ENCODE measurements at regions not wholly inside any gene's neighbourhood (a gene's known extent, or its start where the extent isn't known, plus 50 kb on each side); places are given as distances from the start of the nearest gene placed in this dataset.
"Not testable (repeated sequence)": the region's sequence is repeated elsewhere in the genome, so short reads cannot be mapped to it uniquely, and the experiment has no call there.

GRCh38 chr14:29403091-29403490, 524.6 kb downstream of the PRKD1 start:
- Histone ChIP-seq H3K27me3 (ENCODE audit: insufficient read depth, low read depth) (no peaks in the 10 kb centered on the region), H3K36me3 (ENCODE audit: insufficient read depth) (no peaks in the 10 kb centered on the region), H3K4me3 (IDR thresholded peaks at IDR 0.05; ENCODE audit: insufficient read depth, low read depth, low read length) (no peak overlapping the region), H3K9ac (no peak overlapping the region), H3K4me2 (no peak overlapping the region), H4K20me1 (ENCODE audit: insufficient read depth) (no peaks in the 10 kb centered on the region), H3K79me2 (ENCODE audit: insufficient read depth, low read depth) (no peaks in the 10 kb centered on the region), H2AFZ (ENCODE audit: low read depth) (no peak overlapping the region), H3K4me1 (ENCODE audit: low read depth, poor library complexity, severe bottlenecking) (no peaks in the 10 kb centered on the region), H3K27ac (no peak overlapping the region)
- no peak for TF ChIP-seq CTCF (conservative IDR thresholded peaks at IDR 0.05; ENCODE audit: low read depth, low read length)

DNA sequence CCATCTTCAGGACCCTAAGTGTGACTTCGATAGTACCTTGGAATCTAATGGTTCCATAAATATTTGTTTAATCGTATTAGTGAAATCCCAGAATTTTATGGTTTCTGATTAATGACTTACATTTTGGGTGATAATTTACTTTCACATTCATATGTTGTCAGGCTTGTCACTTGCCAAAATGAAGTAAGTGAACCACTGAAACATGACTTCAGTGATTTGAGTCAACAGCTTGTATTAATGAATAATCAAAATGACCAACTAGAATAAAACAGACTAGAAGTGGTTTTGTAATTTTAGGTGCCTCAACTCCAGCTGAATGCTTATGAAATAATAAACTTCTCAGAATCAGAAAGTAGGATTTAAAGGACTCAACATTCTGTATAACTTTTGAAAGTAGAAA, 517.1 kb downstream of the PRKD1 start:
- Histone ChIP-seq H3K27me3 (ENCODE audit: insufficient read depth, low read depth) (no peaks in the 10 kb centered on the region), H3K4me3 (IDR thresholded peaks at IDR 0.05; ENCODE audit: insufficient read depth, low read depth, low read length) (no peak overlapping the region), H3K27ac (no peak overlapping the region), H2AFZ (ENCODE audit: low read depth) (no peak overlapping the region), H3K79me2 (ENCODE audit: insufficient read depth, low read depth) (no peaks in the 10 kb centered on the region), H4K20me1 (ENCODE audit: insufficient read depth) (no peaks in the 10 kb centered on the region), H3K9ac (no peak overlapping the region), H3K4me1 (ENCODE audit: low read depth, poor library complexity, severe bottlenecking) (no peaks in the 10 kb centered on the region), H3K4me2 (no peak overlapping the region), H3K36me3 (ENCODE audit: insufficient read depth) (no peaks in the 10 kb centered on the region)
- TF ChIP-seq CTCF (conservative IDR thresholded peaks at IDR 0.05; ENCODE audit: low read depth, low read length), result no peak

DNA sequence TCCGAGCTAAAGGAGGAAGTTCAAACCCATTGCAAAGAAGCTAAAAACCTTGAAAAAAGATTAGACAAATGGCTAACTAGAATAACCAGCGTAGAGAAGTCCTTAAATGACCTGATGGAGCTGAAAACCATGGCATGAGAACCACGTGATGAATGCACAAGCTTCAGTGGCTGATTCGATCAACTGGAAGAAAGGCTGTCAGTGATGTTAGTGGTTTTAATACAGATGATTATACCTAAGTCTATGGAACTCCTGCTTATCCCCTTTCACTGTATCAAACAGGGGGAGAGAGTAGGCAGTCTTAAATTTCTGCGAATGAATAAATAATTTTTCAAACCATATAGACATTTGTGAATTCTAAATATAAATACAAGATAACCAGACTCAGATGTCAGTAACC, 512.7 kb downstream of the PRKD1 start:
- not testable (repeated sequence) for H4K20me1 ChIP-seq (ENCODE audit: insufficient read depth); H3K9ac ChIP-seq; H3K36me3 ChIP-seq (ENCODE audit: insufficient read depth); H3K27ac ChIP-seq; H3K4me3 ChIP-seq (IDR thresholded peaks at IDR 0.05; ENCODE audit: insufficient read depth, low read depth, low read length); H3K79me2 ChIP-seq (ENCODE audit: insufficient read depth, low read depth); H3K27me3 ChIP-seq (ENCODE audit: insufficient read depth, low read depth); H3K4me2 ChIP-seq; H2AFZ ChIP-seq (ENCODE audit: low read depth); H3K4me1 ChIP-seq (ENCODE audit: low read depth, poor library complexity, severe bottlenecking)

GRCh38 chr14:29419736-29420135, 507.9 kb downstream of the PRKD1 start:
- H3K36me3 ChIP-seq (ENCODE audit: insufficient read depth), result no peaks in the 10 kb centered on the region
- no peak overlapping the region for H2AFZ ChIP-seq (ENCODE audit: low read depth)
- no peaks in the 10 kb centered on the region for H3K79me2 ChIP-seq (ENCODE audit: insufficient read depth, low read depth)

More at GRCh38 chr14:29419736-29420135, 507.9 kb downstream of the PRKD1 start:
- Histone ChIP-seq H3K9ac (no peak overlapping the region), H3K27ac (no peak overlapping the region), H4K20me1 (ENCODE audit: insufficient read depth) (no peaks in the 10 kb centered on the region), H3K4me3 (IDR thresholded peaks at IDR 0.05; ENCODE audit: insufficient read depth, low read depth, low read length) (no peak overlapping the region), H3K27me3 (ENCODE audit: insufficient read depth, low read depth) (no peaks in the 10 kb centered on the region), H3K4me2 (no peak overlapping the region), H3K4me1 (ENCODE audit: low read depth, poor library complexity, severe bottlenecking) (no peaks in the 10 kb centered on the region)
- TF ChIP-seq CTCF (conservative IDR thresholded peaks at IDR 0.05; ENCODE audit: low read depth, low read length), result no peak

All from KMS-11 (cell line).